Caco-2 (cell line): ENCODE measurements at regions not wholly inside any gene's neighbourhood (a gene's known extent, or its start where the extent isn't known, plus 50 kb on each side); places are given as distances from the start of the nearest gene placed in this dataset.
"Not testable (repeated sequence)": the region's sequence is repeated elsewhere in the genome, so short reads cannot be mapped to it uniquely, and the experiment has no call there.

ENCODE experiments used
- BruUV-seq: library from RNA; stranded (reverse); fragments of 400-500 nt; replicated peaks from 2 replicates; lab custom pipeline; 2021; lab: Mats Ljungman, UMichigan
- CTCF ChIA-PET: fragments of 300-600 bp; sonication (Branson Sonifier 250); formaldehyde crosslinking; loops from one replicate; lab custom pipeline; 2022; ENCODE audit warnings: antibody characterized with exemption; lab: Charles Lee
- POLR2A ChIA-PET: fragments of 300-600 bp; sonication (Branson Sonifier 250); formaldehyde crosslinking; loops from one replicate; lab custom pipeline; 2022; ENCODE audit warnings: antibody characterized with exemption; lab: Charles Lee
- DNase-seq, 2 experiments: peaks; one replicate each; pipeline versions ENCODE4 v3.0.0 to v3.0.0-alpha.2; 2020 to 2022
- H3K27me3 ChIP-seq: replicated peaks from 2 replicates; pipeline ENCODE4 v1.6.0; 2011; ENCODE audit warnings: low read length; ENCODE audit not compliant: control insufficient read depth, insufficient read depth
- H3K36me3 ChIP-seq: 2 replicates; pipeline ENCODE4 v1.5.1; 2011; ENCODE audit warnings: low read length; ENCODE audit not compliant: control insufficient read depth, insufficient read depth
- H3K4me1 ChIP-seq: fragments of 250-450 bp; sonication (Bioruptor Pico); 2 replicates; pipeline ENCODE4 v1.5.1; 2020; ENCODE audit warnings: mild to moderate bottlenecking
- H3K4me3 ChIP-seq: 2 replicates; pipeline ENCODE4 v1.5.1; 2011; ENCODE audit warnings: low read depth, mild to moderate bottlenecking, control low read depth, low read length
- H3K9me3 ChIP-seq: fragments of 250-450 bp; sonication (Bioruptor Pico); 2 replicates; pipeline ENCODE4 v1.5.1; 2020; ENCODE audit warnings: mild to moderate bottlenecking, moderate library complexity
- H3K27ac Mint-ChIP-seq: one replicate; pipeline ENCODE4 v1.8.0; 2022; ENCODE audit warnings: mixed read lengths; ENCODE audit not compliant: unreplicated experiment
- H3K27me3 Mint-ChIP-seq: one replicate; pipeline ENCODE4 v1.8.0; 2022; ENCODE audit warnings: mixed read lengths; ENCODE audit not compliant: insufficient read depth, unreplicated experiment
- H3K36me3 Mint-ChIP-seq: one replicate; pipeline ENCODE4 v1.8.0; 2022; ENCODE audit warnings: mild to moderate bottlenecking, mixed read lengths; ENCODE audit not compliant: insufficient read depth, unreplicated experiment
- H3K4me1 Mint-ChIP-seq: one replicate; pipeline ENCODE4 v1.8.0; 2022; ENCODE audit warnings: low read depth, mixed read lengths; ENCODE audit not compliant: unreplicated experiment
- H3K4me3 Mint-ChIP-seq: one replicate; pipeline ENCODE4 v1.8.0; 2022; ENCODE audit warnings: mild to moderate bottlenecking, moderate library complexity, mixed read lengths; ENCODE audit not compliant: unreplicated experiment
- H3K9me3 Mint-ChIP-seq: one replicate; pipeline ENCODE4 v1.8.0; 2022; ENCODE audit warnings: mixed read lengths; ENCODE audit not compliant: unreplicated experiment
- CTCF ChIP-seq, 2 experiments: fragments of 200-600 bp in 1 of 2; IDR thresholded peaks; 1 replicate in 1 of 2; 2 replicates in 1 of 2; pipeline versions ENCODE4 v1.5.1 to v1.8.0; 2011 to 2022; ENCODE audit warnings: antibody characterized with exemption in 1 of 2, control low read depth in 1 of 2, inconsistent platforms in 1 of 2, low read depth in 1 of 2, low read length in 1 of 2, mild to moderate bottlenecking in 1 of 2, moderate library complexity in 1 of 2; ENCODE audit not compliant: insufficient read depth in 1 of 2, severe bottlenecking in 1 of 2, unreplicated experiment in 1 of 2
- intact Hi-C: fragments of 100-400 bp; cut with micrococcal nuclease; formaldehyde crosslinking; loops from one replicate; pipeline ENCODE4 v1.10.0; 2022; ENCODE audit not compliant: unreplicated experiment

GRCh38 chr10:21368022-21368582 lies 157.4 kb downstream of the SKIDA1 start:
- Histone ChIP-seq H3K27me3 (no peaks in the 10 kb centered on the region), H3K4me1 (peaks cover 65% of the 10 kb centered on the region), H3K9me3 (no peaks in the 10 kb centered on the region), H3K36me3 (no peaks in the 10 kb centered on the region), H3K4me3 (no peak overlapping the region)
- intact Hi-C loops, result loop anchor here (10.0 kb wide), 1 partner anchor 357 kb away; no protein-coding TSS in a partner anchor
- Mint-ChIP-seq H3K36me3 (peaks cover 17% of the 10 kb centered on the region), H3K4me3 (no peak overlapping the region), H3K27ac (no peak overlapping the region), H3K9me3 (no peaks in the 10 kb centered on the region), H3K27me3 (no peaks in the 10 kb centered on the region), H3K4me1 (peaks cover 54% of the 10 kb centered on the region)
- POLR2A ChIA-PET, result no interaction called here
- CTCF ChIA-PET, result no interaction called here
- TF ChIP-seq CTCF (IDR thresholded peaks at IDR 0.05; ENCODE audit: insufficient read depth in 1 of 2, low read depth in 1 of 2, low read length in 1 of 2, severe bottlenecking in 1 of 2, unreplicated experiment in 1 of 2), result no peak
- no peak for DNase-seq
- BruUV-seq, result no TSS peak

- H3K9me3 Mint-ChIP-seq, H3K4me3 ChIP-seq, CTCF ChIA-PET, H3K9me3 ChIP-seq, H3K4me3 Mint-ChIP-seq, H3K36me3 ChIP-seq, H3K27me3 ChIP-seq, H3K27ac Mint-ChIP-seq, DNase-seq, H3K27me3 Mint-ChIP-seq, BruUV-seq, POLR2A ChIA-PET: not testable (repeated sequence)
- peaks cover 76% of the 10 kb centered on the region for H3K4me1 ChIP-seq
- Mint-ChIP-seq H3K36me3 (peaks cover 17% of the 10 kb centered on the region), H3K4me1 (peaks cover 53% of the 10 kb centered on the region)
- intact Hi-C loops, result loop anchor here (10.0 kb wide), 1 partner anchor 359 kb away; no protein-coding TSS in a partner anchor
Measured at GRCh38 chr10:21366108-21366507, 159.4 kb downstream of the SKIDA1 start.

GRCh38 chr10:21364196-21365114 lies 161.0 kb downstream of the SKIDA1 start:
- Histone ChIP-seq H3K9me3 (no peaks in the 10 kb centered on the region), H3K4me1 (peaks cover 76% of the 10 kb centered on the region), H3K36me3 (no peaks in the 10 kb centered on the region), H3K4me3 (no peak overlapping the region), H3K27me3 (no peaks in the 10 kb centered on the region)
- Mint-ChIP-seq H3K9me3 (no peaks in the 10 kb centered on the region), H3K27ac (peak overlapping the region; percentile 93), H3K27me3 (no peaks in the 10 kb centered on the region), H3K4me3 (peak overlapping the region; percentile 68), H3K4me1 (peaks cover 49% of the 10 kb centered on the region), H3K36me3 (peaks cover 17% of the 10 kb centered on the region)
- intact Hi-C loops, result loop anchor here (1.0 to 10.0 kb wide), 9 partner anchors 8 to 360 kb away; no protein-coding TSS in a partner anchor
- ChIA-PET CTCF (no interaction called here), POLR2A (interaction anchor here (1.1 to 1.3 kb wide), 3 partner anchors 9 to 71 kb away, joined by 3 to 11 read pairs (median 8); no protein-coding TSS in a partner anchor)
- TF ChIP-seq CTCF (IDR thresholded peaks at IDR 0.05; ENCODE audit: insufficient read depth in 1 of 2, low read depth in 1 of 2, low read length in 1 of 2, severe bottlenecking in 1 of 2, unreplicated experiment in 1 of 2), result no peak
- peak; percentile 94 to 95 for DNase-seq
- TSS peak; percentile 98 for BruUV-seq
